ENCODE measurements at regions not wholly inside any gene's neighbourhood (a gene's known extent, or its start where the extent isn't known, plus 50 kb on each side); places are given as distances from the start of the nearest gene placed in this dataset.

GRCh38 chr3:27883266-27883665 lies 161.1 kb upstream of the EOMES start:
- TF ChIP-seq POLR2A (IDR thresholded peaks at IDR 0.05) (no peak), CTCF (IDR thresholded peaks at IDR 0.05) (no peak), EP300 (IDR thresholded peaks at IDR 0.05) (no peak), POLR2AphosphoS5 (IDR thresholded peaks at IDR 0.05) (no peak)
